SKM-1 (cell line): ENCODE measurements at regions not wholly inside any gene's neighbourhood (a gene's known extent, or its start where the extent isn't known, plus 50 kb on each side); places are given as distances from the start of the nearest gene placed in this dataset.
A peak's percentile ranks its signal among the peaks of the same experiment; 100 is the strongest.

Source experiments
- DNase-seq: peaks from one replicate; lab custom pipeline; 2025; ENCODE audit not compliant: unreplicated experiment; lab: John Stamatoyannopoulos, UW

- no peak for DNase-seq
Measured at GRCh38 chr3:104584682-104585081, 782.0 kb upstream of the ALCAM start.

GRCh38 chr3:104586344-104586743, 780.4 kb upstream of the ALCAM start:
- no peak for DNase-seq

- DNase-seq = no peak
Measured at GRCh38 chr3:104588442-104588841, 778.3 kb upstream of the ALCAM start.

- no peak for DNase-seq
Measured at GRCh38 chr3:104591776-104592175, 774.9 kb upstream of the ALCAM start.

GRCh38 chr3:104594491-104594890, 772.2 kb upstream of the ALCAM start:
- DNase-seq = no peak

- no peak for DNase-seq
Measured at GRCh38 chr3:104596054-104596453, 770.7 kb upstream of the ALCAM start.

GRCh38 chr3:104596551-104596950, 770.2 kb upstream of the ALCAM start:
- peak; percentile 15 for DNase-seq

GRCh38 chr3:104598848-104599511, 767.7 kb upstream of the ALCAM start:
- DNase-seq = no peak

- no peak for DNase-seq
Measured at GRCh38 chr3:104604326-104605010, 762.2 kb upstream of the ALCAM start.

GRCh38 chr3:104606812-104607211, 759.9 kb upstream of the ALCAM start:
- no peak for DNase-seq

- DNase-seq = no peak
Measured at GRCh38 chr3:104610730-104611652, 755.7 kb upstream of the ALCAM start.

- DNase-seq = no peak
Measured at GRCh38 chr3:104612218-104612617, 754.5 kb upstream of the ALCAM start.

GRCh38 chr3:104614564-104614963, 752.1 kb upstream of the ALCAM start:
- DNase-seq = no peak

- peak; percentile 50 for DNase-seq
Measured at GRCh38 chr3:104628185-104628789, 738.4 kb upstream of the ALCAM start.

GRCh38 chr3:104629038-104629437, 737.7 kb upstream of the ALCAM start:
- DNase-seq = no peak

- no peak for DNase-seq
Measured at GRCh38 chr3:104631254-104631653, 735.5 kb upstream of the ALCAM start.

- DNase-seq = no peak
Measured at GRCh38 chr3:104632521-104632920, 734.2 kb upstream of the ALCAM start.

- no peak for DNase-seq
Measured at GRCh38 chr3:104632947-104633346, 733.8 kb upstream of the ALCAM start.

GRCh38 chr3:104635872-104636580, 730.7 kb upstream of the ALCAM start:
- DNase-seq = no peak

- no peak for DNase-seq
Measured at GRCh38 chr3:104642827-104643226, 723.9 kb upstream of the ALCAM start.

GRCh38 chr3:104646196-104646595, 720.5 kb upstream of the ALCAM start:
- no peak for DNase-seq
